HepG2 (cell line): ENCODE measurements at regions not wholly inside any gene's neighbourhood (a gene's known extent, or its start where the extent isn't known, plus 50 kb on each side); places are given as distances from the start of the nearest gene placed in this dataset.

Source experiments
- ATAC-seq: fragments of 200-7000 bp; cut with Tn5 transposase; 3 replicates; pipeline ENCODE4 v1.9.1; 2020; ENCODE audit warnings: mild to moderate bottlenecking, moderate library complexity
- BruUV-seq: library from RNA; stranded (reverse); fragments of 400-500 nt; replicated peaks from 2 replicates; lab custom pipeline; 2021; lab: Mats Ljungman, UMichigan
- CTCF ChIA-PET: fragments of 300-600 bp; formaldehyde crosslinking; extraction: SDS; loops from one replicate; lab custom pipeline; 2021; ENCODE audit warnings: low total read pairs, inconsistent platforms, low intra/inter-chr PET ratio; lab: Yijun Ruan, JAX
- POLR2A ChIA-PET: fragments of 350-600 bp; sonication (Branson Sonifier 250); formaldehyde crosslinking; loops from one replicate; lab custom pipeline; 2020; ENCODE audit warnings: antibody characterized with exemption, inconsistent platforms; lab: Yijun Ruan, JAX
- DNase-seq: peaks from one replicate; pipeline ENCODE4 v3.0.0-alpha.2; 2015; ENCODE audit warnings: low spot score
- FAIRE-seq: peaks from 3 replicates; lab custom pipeline; 2011; peaks lifted over from hg19 to GRCh38; lab: Jason Lieb, UNC
- H2AFZ ChIP-seq: one replicate; pipeline ENCODE4 v1.6.1; 2011; ENCODE audit warnings: low read length, inconsistent platforms
- H3K27ac ChIP-seq: fragments of 300-600 bp; 3 replicates; pipeline ENCODE4 v1.8.0; 2011; ENCODE audit warnings: mixed run types, mild to moderate bottlenecking, mixed read lengths, low read length, inconsistent platforms; ENCODE audit not compliant: insufficient read depth; ENCODE audit errors: extremely low read length
- H3K27me3 ChIP-seq, 2 experiments: fragments of 200-600 bp in 1 of 2; 2 replicates in 1 of 2; 3 replicates in 1 of 2; pipeline versions ENCODE4 v1.6.0 to v1.8.0; 2011; ENCODE audit warnings: low read length in 2 of 2, mild to moderate bottlenecking in 2 of 2, moderate library complexity in 2 of 2, inconsistent platforms in 1 of 2; ENCODE audit not compliant: insufficient read depth in 2 of 2, control insufficient read depth in 1 of 2
- H3K36me3 ChIP-seq, 2 experiments: fragments of 200-600 bp in 1 of 2; replicated peaks in 1 of 2; 2 replicates in 1 of 2; 3 replicates in 1 of 2; pipeline versions ENCODE4 v1.5.1 to v1.8.0; 2011; ENCODE audit warnings: low read length in 2 of 2, inconsistent platforms in 1 of 2; ENCODE audit not compliant: insufficient read depth in 2 of 2, control insufficient read depth in 1 of 2
- H3K4me1 ChIP-seq: 2 replicates; pipeline ENCODE4 v1.5.1; 2012; ENCODE audit warnings: low read length, inconsistent platforms; ENCODE audit not compliant: insufficient read depth
- H3K4me2 ChIP-seq: 2 replicates; pipeline ENCODE4 v1.6.0; 2011; ENCODE audit warnings: low read depth, low read length, inconsistent platforms
- H3K4me3 ChIP-seq, 3 experiments: fragments of 200-600 bp in 1 of 3; sonication (generic), shearing (Covaris generic) in 1 of 3; replicated peaks in 1 of 3; 2 replicates each; pipeline ENCODE4 v1.5.1; 2011 to 2016; ENCODE audit warnings: low read length in 3 of 3, inconsistent platforms in 2 of 3, low read depth in 2 of 3, mild to moderate bottlenecking in 2 of 3, control low read depth in 1 of 3, mixed read lengths in 1 of 3; ENCODE audit not compliant: insufficient read depth in 1 of 3
- H3K79me2 ChIP-seq: one replicate; pipeline ENCODE4 v1.6.1; 2011; ENCODE audit warnings: low read length, inconsistent platforms; ENCODE audit not compliant: insufficient read depth
- H3K9ac ChIP-seq: 2 replicates; pipeline ENCODE4 v1.6.0; 2011; ENCODE audit warnings: mild to moderate bottlenecking, low read depth, low read length, inconsistent platforms; ENCODE audit not compliant: insufficient read depth
- H3K9me3 ChIP-seq: 2 replicates; pipeline ENCODE4 v1.5.1; 2012; ENCODE audit warnings: mild to moderate bottlenecking, low read length
- H4K20me1 ChIP-seq: 2 replicates; pipeline ENCODE4 v1.6.0; 2011; ENCODE audit warnings: inconsistent platforms, mild to moderate bottlenecking, low read length, moderate library complexity; ENCODE audit not compliant: insufficient read depth
- ELF3 ChIP-seq: IDR thresholded peaks from 2 replicates; pipeline ENCODE4 v1.6.1; 2016; ENCODE audit warnings: missing genetic modification reagents, missing compliant biosample characterization
- HDAC1 ChIP-seq: sonication (generic); formaldehyde crosslinking; IDR thresholded peaks from 2 replicates; pipeline ENCODE4 v1.5.1; 2020; ENCODE audit warnings: mild to moderate bottlenecking, missing genetic modification reagents
- HOXA9 ChIP-seq: sonication (generic); formaldehyde crosslinking; IDR thresholded peaks from 2 replicates; pipeline ENCODE4 v1.8.1; 2022; ENCODE audit warnings: missing genetic modification reagents, mild to moderate bottlenecking, moderate library complexity, borderline replicate concordance
- KDM6A ChIP-seq: IDR thresholded peaks from 2 replicates; pipeline ENCODE4 v1.6.1; 2016; ENCODE audit warnings: low read depth
- MBNL3 ChIP-seq: fragments of 250-450 bp; sonication (Bioruptor Pico); conservative IDR thresholded peaks from 2 replicates; pipeline ENCODE4 v1.8.0; 2022; ENCODE audit warnings: mild to moderate bottlenecking, inconsistent platforms
- NFAT5 ChIP-seq: sonication (generic); formaldehyde crosslinking; IDR thresholded peaks from 2 replicates; pipeline ENCODE4 v1.4.0; 2020; ENCODE audit warnings: missing genetic modification reagents
- NONO ChIP-seq, 2 experiments: fragments of 450-650 bp in 1 of 2; sonication (generic) in 1 of 2; formaldehyde crosslinking in 1 of 2; IDR thresholded peaks in 1 of 2; conservative IDR thresholded peaks in 1 of 2; 2 replicates each; pipeline versions ENCODE4 v1.6.1 to v1.8.0; 2017 to 2022; ENCODE audit warnings: mild to moderate bottlenecking in 1 of 2, missing genetic modification reagents in 1 of 2, moderate library complexity in 1 of 2
- SRSF4 ChIP-seq: fragments of 200-400 bp; formaldehyde crosslinking; IDR thresholded peaks from one replicate; pipeline ENCODE4 v1.6.1; 2018; ENCODE audit warnings: mild to moderate bottlenecking, low read depth, low read length, moderate library complexity; ENCODE audit not compliant: poor library complexity, severe bottlenecking
- TRIM24 ChIP-seq: sonication (generic); formaldehyde crosslinking; IDR thresholded peaks from 2 replicates; pipeline ENCODE4 v1.8.0; 2022; ENCODE audit warnings: mild to moderate bottlenecking, missing genetic modification reagents
- XRCC5 ChIP-seq: fragments of 200-400 bp; formaldehyde crosslinking; optimal IDR thresholded peaks from 2 replicates; pipeline ENCODE3; 2017; ENCODE audit warnings: mild to moderate bottlenecking, low read length
- WGBS: methylation state at CpG from one replicate; pipeline ENCODE4 v1.1.6; 2017; ENCODE audit warnings: low lambda C conversion rate; 5-methylcytosine and 5-hydroxymethylcytosine counted together
- in situ Hi-C: cut with HindIII; loops from 2 replicates; pipeline ENCODE4 v1.10.0; 2017; ENCODE audit warnings: low pct_unique_long_range_greater_than_20kb; ENCODE audit not compliant: extremely low pct_ligation_motif_present
- intact Hi-C: fragments of 100-400 bp; cut with micrococcal nuclease; formaldehyde crosslinking; loops from one replicate; pipeline ENCODE4 v1.10.0; 2022; ENCODE audit not compliant: unreplicated experiment
- TF ChIP-seq, protein P1 (sequence below): sonication (generic); formaldehyde crosslinking; IDR thresholded peaks from 2 replicates; pipeline ENCODE4 v1.9.0; 2021; ENCODE audit warnings: mild to moderate bottlenecking, missing genetic modification reagents

GRCh38 chr4:174012135-174012885 is 271.2 kb downstream of the FBXO8 start (continued):
- TF ChIP-seq, protein P1, sequence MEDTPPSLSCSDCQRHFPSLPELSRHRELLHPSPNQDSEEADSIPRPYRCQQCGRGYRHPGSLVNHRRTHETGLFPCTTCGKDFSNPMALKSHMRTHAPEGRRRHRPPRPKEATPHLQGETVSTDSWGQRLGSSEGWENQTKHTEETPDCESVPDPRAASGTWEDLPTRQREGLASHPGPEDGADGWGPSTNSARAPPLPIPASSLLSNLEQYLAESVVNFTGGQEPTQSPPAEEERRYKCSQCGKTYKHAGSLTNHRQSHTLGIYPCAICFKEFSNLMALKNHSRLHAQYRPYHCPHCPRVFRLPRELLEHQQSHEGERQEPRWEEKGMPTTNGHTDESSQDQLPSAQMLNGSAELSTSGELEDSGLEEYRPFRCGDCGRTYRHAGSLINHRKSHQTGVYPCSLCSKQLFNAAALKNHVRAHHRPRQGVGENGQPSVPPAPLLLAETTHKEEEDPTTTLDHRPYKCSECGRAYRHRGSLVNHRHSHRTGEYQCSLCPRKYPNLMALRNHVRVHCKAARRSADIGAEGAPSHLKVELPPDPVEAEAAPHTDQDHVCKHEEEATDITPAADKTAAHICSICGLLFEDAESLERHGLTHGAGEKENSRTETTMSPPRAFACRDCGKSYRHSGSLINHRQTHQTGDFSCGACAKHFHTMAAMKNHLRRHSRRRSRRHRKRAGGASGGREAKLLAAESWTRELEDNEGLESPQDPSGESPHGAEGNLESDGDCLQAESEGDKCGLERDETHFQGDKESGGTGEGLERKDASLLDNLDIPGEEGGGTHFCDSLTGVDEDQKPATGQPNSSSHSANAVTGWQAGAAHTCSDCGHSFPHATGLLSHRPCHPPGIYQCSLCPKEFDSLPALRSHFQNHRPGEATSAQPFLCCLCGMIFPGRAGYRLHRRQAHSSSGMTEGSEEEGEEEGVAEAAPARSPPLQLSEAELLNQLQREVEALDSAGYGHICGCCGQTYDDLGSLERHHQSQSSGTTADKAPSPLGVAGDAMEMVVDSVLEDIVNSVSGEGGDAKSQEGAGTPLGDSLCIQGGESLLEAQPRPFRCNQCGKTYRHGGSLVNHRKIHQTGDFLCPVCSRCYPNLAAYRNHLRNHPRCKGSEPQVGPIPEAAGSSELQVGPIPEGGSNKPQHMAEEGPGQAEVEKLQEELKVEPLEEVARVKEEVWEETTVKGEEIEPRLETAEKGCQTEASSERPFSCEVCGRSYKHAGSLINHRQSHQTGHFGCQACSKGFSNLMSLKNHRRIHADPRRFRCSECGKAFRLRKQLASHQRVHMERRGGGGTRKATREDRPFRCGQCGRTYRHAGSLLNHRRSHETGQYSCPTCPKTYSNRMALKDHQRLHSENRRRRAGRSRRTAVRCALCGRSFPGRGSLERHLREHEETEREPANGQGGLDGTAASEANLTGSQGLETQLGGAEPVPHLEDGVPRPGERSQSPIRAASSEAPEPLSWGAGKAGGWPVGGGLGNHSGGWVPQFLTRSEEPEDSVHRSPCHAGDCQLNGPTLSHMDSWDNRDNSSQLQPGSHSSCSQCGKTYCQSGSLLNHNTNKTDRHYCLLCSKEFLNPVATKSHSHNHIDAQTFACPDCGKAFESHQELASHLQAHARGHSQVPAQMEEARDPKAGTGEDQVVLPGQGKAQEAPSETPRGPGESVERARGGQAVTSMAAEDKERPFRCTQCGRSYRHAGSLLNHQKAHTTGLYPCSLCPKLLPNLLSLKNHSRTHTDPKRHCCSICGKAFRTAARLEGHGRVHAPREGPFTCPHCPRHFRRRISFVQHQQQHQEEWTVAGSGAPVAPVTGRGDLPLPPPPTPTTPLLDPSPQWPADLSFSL (CRISPR knock-in tag) = no peak
- no peak for TF ChIP-seq MBNL3 (CRISPR knock-in tag)

- intact Hi-C loops (no loop called here), in situ Hi-C loops (no loop called here)
- no peaks in the 10 kb centered on the region for H3K9me3 ChIP-seq
- H3K4me1 ChIP-seq = no peaks in the 10 kb centered on the region
- POLR2A ChIA-PET = no interaction called here
- no peak overlapping the region for H3K4me2 ChIP-seq
- CTCF ChIA-PET = no interaction called here
- H3K79me2 ChIP-seq = no peaks in the 10 kb centered on the region
- WGBS = 4% methylated on average over 3 of the region's 3 CpGs
- DNase-seq (no peak), ATAC-seq (no peak), FAIRE-seq (no peak)
- no peaks in the 10 kb centered on the region for H3K27me3 ChIP-seq
- no peaks in the 10 kb centered on the region for H4K20me1 ChIP-seq
- H2AFZ ChIP-seq = no peak overlapping the region
- H3K36me3 ChIP-seq = no peaks in the 10 kb centered on the region
- no peak overlapping the region for H3K27ac ChIP-seq
- H3K4me3 ChIP-seq = no peak overlapping the region
- BruUV-seq = no TSS peak
- no peak overlapping the region for H3K9ac ChIP-seq
- TF ChIP-seq ELF3 (CRISPR knock-in tag) = no peak
- TF ChIP-seq KDM6A (CRISPR knock-in tag) = no peak
- no peak for TF ChIP-seq NFAT5 (CRISPR knock-in tag)
- TF ChIP-seq XRCC5 = no peak
- TF ChIP-seq SRSF4 = no peak
- TF ChIP-seq NONO (IDR thresholded peaks at IDR 0.05) = no peak
- TF ChIP-seq NONO (CRISPR knock-in tag; conservative IDR thresholded peaks at IDR 0.05) = no peak
- no peak for TF ChIP-seq HDAC1 (CRISPR knock-in tag)
- TF ChIP-seq HOXA9 = no peak
- no peak for TF ChIP-seq TRIM24
Observed at GRCh38 chr4:174010547-174010946, 272.9 kb downstream of the FBXO8 start.
